C4-2B (cell line): ENCODE measurements at regions not wholly inside any gene's neighbourhood (a gene's known extent, or its start where the extent isn't known, plus 50 kb on each side); places are given as distances from the start of the nearest gene placed in this dataset.

Experiments
- ZFX ChIP-seq: fragments of 450-650 bp; IDR thresholded peaks from 2 replicates; pipeline ENCODE4 v1.6.1; 2017
- TF ChIP-seq, protein P1 (sequence below): fragments of 450-650 bp; conservative IDR thresholded peaks from 2 replicates; pipeline ENCODE4 v1.5.1; 2017; ENCODE audit warnings: mild to moderate bottlenecking

DNA sequence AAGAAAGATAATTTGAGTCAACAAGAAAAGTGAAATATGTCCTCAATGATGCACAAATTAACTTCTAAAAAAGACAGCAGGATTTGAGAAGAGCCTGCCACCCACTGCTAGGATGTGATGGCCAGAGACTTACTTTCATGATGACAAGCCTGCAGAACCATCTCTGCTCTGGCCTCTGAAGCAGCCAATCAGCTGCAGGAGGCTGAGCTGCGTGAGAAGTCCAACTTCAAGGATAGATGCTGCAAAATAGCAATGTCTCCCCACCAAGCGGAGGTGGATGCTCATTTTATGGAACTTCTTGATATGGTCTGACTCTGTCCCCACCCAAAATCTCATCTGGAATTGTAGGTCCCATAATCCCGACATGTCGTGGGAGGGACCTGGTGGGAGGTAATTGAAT lies 53.1 kb downstream of the CYRIA start:
- TF ChIP-seq, protein P1, sequence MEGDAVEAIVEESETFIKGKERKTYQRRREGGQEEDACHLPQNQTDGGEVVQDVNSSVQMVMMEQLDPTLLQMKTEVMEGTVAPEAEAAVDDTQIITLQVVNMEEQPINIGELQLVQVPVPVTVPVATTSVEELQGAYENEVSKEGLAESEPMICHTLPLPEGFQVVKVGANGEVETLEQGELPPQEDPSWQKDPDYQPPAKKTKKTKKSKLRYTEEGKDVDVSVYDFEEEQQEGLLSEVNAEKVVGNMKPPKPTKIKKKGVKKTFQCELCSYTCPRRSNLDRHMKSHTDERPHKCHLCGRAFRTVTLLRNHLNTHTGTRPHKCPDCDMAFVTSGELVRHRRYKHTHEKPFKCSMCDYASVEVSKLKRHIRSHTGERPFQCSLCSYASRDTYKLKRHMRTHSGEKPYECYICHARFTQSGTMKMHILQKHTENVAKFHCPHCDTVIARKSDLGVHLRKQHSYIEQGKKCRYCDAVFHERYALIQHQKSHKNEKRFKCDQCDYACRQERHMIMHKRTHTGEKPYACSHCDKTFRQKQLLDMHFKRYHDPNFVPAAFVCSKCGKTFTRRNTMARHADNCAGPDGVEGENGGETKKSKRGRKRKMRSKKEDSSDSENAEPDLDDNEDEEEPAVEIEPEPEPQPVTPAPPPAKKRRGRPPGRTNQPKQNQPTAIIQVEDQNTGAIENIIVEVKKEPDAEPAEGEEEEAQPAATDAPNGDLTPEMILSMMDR = no peak
- no peak for TF ChIP-seq ZFX
